SK-N-SH treated with all-trans-retinoic acid at 6 μM for 48 hours (cell line): ENCODE measurements at regions not wholly inside any gene's neighbourhood (a gene's known extent, or its start where the extent isn't known, plus 50 kb on each side); places are given as distances from the start of the nearest gene placed in this dataset.

Experiments used
- ARNTL ChIP-seq: fragments of 450-650 bp; formaldehyde crosslinking; IDR thresholded peaks from 2 replicates; pipeline ENCODE4 v1.5.0; 2020; ENCODE audit warnings: low read depth, mild to moderate bottlenecking, moderate library complexity, borderline replicate concordance
- BACH2 ChIP-seq: fragments of 250-450 bp; sonication (Bioruptor Pico); IDR thresholded peaks from 2 replicates; pipeline ENCODE4 v1.9.0; 2021; ENCODE audit warnings: mild to moderate bottlenecking, borderline replicate concordance
- CREB5 ChIP-seq: fragments of 250-450 bp; sonication (Bioruptor Pico); IDR thresholded peaks from 2 replicates; pipeline ENCODE4 v1.5.1; 2020; ENCODE audit warnings: low read depth, mild to moderate bottlenecking, moderate library complexity
- PATZ1 ChIP-seq: fragments of 250-450 bp; sonication (Bioruptor Pico); IDR thresholded peaks from 2 replicates; pipeline ENCODE4 v1.8.0; 2020; ENCODE audit warnings: mild to moderate bottlenecking, moderate library complexity, borderline replicate concordance
- PPARA ChIP-seq: fragments of 250-450 bp; sonication (Bioruptor Pico); IDR thresholded peaks from 2 replicates; pipeline ENCODE4 v1.5.0; 2020; ENCODE audit warnings: mild to moderate bottlenecking, borderline replicate concordance
- SNAI2 ChIP-seq: fragments of 250-450 bp; sonication (Bioruptor Pico); IDR thresholded peaks from 2 replicates; pipeline ENCODE4 v1.5.0; 2020; ENCODE audit warnings: mild to moderate bottlenecking, moderate library complexity
- TCF4 ChIP-seq: fragments of 250-450 bp; sonication (Bioruptor Pico); IDR thresholded peaks from 2 replicates; pipeline ENCODE4 v1.8.0; 2021; ENCODE audit warnings: mild to moderate bottlenecking, moderate library complexity, borderline replicate concordance
- ZFP3 ChIP-seq: fragments of 250-450 bp; sonication (Bioruptor Pico); IDR thresholded peaks from 2 replicates; pipeline ENCODE4 v1.5.0; 2020; ENCODE audit warnings: mild to moderate bottlenecking, moderate library complexity
- ZFP30 ChIP-seq: fragments of 450-650 bp; formaldehyde crosslinking; IDR thresholded peaks from 2 replicates; pipeline ENCODE4 v1.5.0; 2022; ENCODE audit warnings: mild to moderate bottlenecking, moderate library complexity
- ZNF565 ChIP-seq: fragments of 450-650 bp; formaldehyde crosslinking; conservative IDR thresholded peaks from 2 replicates; pipeline ENCODE4 v1.5.0; 2020; ENCODE audit warnings: low read depth, mild to moderate bottlenecking, moderate library complexity

- TF ChIP-seq ZFP3 (CRISPR knock-in tag): no peak
- TF ChIP-seq ZFP30 (CRISPR knock-in tag): no peak
- no peak for TF ChIP-seq CREB5
- TF ChIP-seq PATZ1 (CRISPR knock-in tag): no peak
- no peak for TF ChIP-seq ARNTL (CRISPR knock-in tag)
- no peak for TF ChIP-seq PPARA (CRISPR knock-in tag)
- no peak for TF ChIP-seq TCF4
- TF ChIP-seq BACH2 (CRISPR knock-in tag): no peak
- TF ChIP-seq ZNF565 (CRISPR knock-in tag): no peak
- TF ChIP-seq SNAI2 (CRISPR knock-in tag): no peak
These were observed 242.6 kb upstream of the RASGEF1B start for GRCh38 chr4:81714291-81714690.
